Sigmoid colon (tissue), 3 donors: ENCODE measurements at regions not wholly inside any gene's neighbourhood (a gene's known extent, or its start where the extent isn't known, plus 50 kb on each side); places are given as distances from the start of the nearest gene placed in this dataset.

Source experiments
- POLR2A ChIP-seq, 2 donors: fragments of 450-650 bp; IDR thresholded peaks; one replicate each; pipeline ENCODE4 v1.6.1; 2016; ENCODE audit warnings: antibody characterized with exemption in 2 of 2, mild to moderate bottlenecking in 2 of 2, moderate library complexity in 2 of 2
- TF ChIP-seq, protein P1 (sequence below), 4 experiments: fragments of 450-650 bp in 3 of 4; fragments of 200-600 bp in 1 of 4; IDR thresholded peaks; one replicate each; pipeline ENCODE4 v1.5.1; 2016 to 2019; ENCODE audit warnings: antibody characterized with exemption in 4 of 4, mild to moderate bottlenecking in 3 of 4, moderate library complexity in 2 of 4

DNA sequence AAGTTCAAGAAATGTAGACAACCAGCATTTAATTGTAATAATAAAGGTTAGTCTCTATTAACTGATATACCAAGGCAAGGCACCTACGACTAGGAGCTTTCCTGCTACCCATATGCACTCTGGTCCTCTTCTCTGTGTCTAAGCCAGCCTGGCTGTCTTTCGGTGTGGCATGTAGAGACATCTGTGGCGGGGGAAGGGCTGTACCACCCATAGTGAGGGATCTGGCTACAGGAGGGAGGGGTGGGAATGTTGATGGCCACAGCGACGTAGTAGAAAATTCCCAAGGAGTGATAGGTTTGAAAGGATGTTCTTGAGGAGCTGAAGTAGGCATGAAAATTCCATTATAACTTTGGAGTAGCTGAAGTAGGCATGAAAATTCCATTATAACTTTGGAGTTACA is 344.2 kb downstream of the ATP23 start:
- no peak for TF ChIP-seq POLR2A (IDR thresholded peaks at IDR 0.05)
- TF ChIP-seq, protein P1, sequence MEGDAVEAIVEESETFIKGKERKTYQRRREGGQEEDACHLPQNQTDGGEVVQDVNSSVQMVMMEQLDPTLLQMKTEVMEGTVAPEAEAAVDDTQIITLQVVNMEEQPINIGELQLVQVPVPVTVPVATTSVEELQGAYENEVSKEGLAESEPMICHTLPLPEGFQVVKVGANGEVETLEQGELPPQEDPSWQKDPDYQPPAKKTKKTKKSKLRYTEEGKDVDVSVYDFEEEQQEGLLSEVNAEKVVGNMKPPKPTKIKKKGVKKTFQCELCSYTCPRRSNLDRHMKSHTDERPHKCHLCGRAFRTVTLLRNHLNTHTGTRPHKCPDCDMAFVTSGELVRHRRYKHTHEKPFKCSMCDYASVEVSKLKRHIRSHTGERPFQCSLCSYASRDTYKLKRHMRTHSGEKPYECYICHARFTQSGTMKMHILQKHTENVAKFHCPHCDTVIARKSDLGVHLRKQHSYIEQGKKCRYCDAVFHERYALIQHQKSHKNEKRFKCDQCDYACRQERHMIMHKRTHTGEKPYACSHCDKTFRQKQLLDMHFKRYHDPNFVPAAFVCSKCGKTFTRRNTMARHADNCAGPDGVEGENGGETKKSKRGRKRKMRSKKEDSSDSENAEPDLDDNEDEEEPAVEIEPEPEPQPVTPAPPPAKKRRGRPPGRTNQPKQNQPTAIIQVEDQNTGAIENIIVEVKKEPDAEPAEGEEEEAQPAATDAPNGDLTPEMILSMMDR (IDR thresholded peaks at IDR 0.05) = no peak
